A204.1 (cell line): ENCODE measurements at regions not wholly inside any gene's neighbourhood (a gene's known extent, or its start where the extent isn't known, plus 50 kb on each side); places are given as distances from the start of the nearest gene placed in this dataset.

Experiments used
- FAIRE-seq: peaks from 2 replicates; lab custom pipeline; 2012; peaks lifted over from hg19 to GRCh38; lab: Jason Lieb, UNC

DNA sequence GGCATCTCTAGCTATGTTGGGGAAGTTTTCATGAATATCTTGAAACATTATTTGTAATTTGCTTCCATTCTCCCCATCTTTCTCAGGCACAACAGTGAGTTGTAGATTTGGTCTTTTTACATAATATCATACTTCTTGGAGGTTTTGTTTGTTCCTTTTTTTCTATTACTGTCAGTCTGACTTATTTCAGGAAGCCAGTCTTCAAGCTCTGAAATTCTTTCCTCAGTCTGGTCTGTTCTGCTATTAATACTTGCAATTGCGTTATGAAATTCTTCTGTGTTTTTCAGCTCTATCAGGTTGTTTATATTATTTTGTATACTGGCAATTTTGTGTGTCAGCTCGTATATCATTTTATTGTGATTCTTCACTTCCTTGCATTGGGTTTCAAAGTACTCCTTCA, 424.6 kb upstream of the PTBP2 start:
- no peak for FAIRE-seq

GRCh38 chr1:96306809-96307560, 414.6 kb upstream of the PTBP2 start:
- FAIRE-seq: no peak

GRCh38 chr1:96308314-96308713, 413.3 kb upstream of the PTBP2 start:
- FAIRE-seq: no peak

DNA sequence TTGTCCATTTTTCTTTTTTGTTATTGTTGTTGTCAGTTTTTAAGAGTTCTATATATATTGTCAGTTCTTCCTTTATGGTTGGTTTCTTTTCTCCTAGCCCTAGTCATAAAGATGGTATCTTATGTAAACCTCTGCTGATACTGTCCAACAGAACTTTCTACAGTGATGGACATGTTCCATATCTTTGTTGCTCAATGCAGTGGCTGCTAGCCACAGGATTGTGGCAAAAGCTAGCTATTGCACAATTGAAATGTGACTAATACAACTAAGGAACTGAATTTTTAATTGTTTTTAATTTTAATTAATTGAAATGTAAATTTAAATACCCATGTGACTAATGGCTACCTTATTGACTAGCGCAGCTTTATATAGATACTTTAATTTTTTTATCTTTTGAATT, 411.8 kb upstream of the PTBP2 start:
- no peak for FAIRE-seq

- FAIRE-seq: no peak
These were observed 408.4 kb upstream of the PTBP2 start for GRCh38 chr1:96313216-96313615.

- FAIRE-seq: no peak
These were observed 392.5 kb upstream of the PTBP2 start for GRCh38 chr1:96329121-96329520.

GRCh38 chr1:96331596-96331995, 390.0 kb upstream of the PTBP2 start:
- no peak for FAIRE-seq

GRCh38 chr1:96333522-96334235, 387.9 kb upstream of the PTBP2 start:
- no peak for FAIRE-seq

DNA sequence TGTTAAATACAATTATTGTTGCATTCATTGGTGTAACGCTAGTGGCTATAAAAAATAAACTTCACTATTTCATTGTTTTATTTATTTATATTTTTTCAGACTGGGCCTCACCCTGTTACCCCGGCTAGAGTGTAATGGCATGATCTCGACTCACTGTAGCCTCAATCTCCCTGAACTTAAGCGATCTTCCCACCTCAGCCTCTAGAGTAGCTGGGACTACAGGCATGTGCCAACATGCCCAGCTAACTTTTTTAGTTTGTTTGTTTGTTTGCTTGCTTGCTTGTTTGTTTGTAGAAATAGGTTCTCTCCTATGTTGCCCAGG, 387.4 kb upstream of the PTBP2 start:
- no peak for FAIRE-seq

DNA sequence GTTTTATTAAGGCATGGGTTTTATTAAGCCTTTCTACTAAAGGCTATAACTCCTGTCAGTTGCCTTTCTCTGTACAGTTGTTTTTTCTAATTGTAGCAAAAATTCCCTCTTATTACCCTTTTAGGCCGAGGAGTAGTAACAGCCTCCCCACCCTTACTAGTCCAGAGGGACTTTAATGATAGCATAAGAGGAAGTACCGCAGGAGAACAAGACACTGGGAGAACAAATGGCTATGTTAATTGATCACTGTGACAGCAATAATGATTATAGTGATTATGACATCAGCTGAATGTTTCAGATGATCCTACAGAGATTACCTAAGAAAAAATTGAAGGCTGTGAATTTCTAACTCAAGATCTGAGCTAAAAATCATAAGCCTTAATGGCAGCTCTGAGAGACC, 383.0 kb upstream of the PTBP2 start:
- FAIRE-seq: no peak

DNA sequence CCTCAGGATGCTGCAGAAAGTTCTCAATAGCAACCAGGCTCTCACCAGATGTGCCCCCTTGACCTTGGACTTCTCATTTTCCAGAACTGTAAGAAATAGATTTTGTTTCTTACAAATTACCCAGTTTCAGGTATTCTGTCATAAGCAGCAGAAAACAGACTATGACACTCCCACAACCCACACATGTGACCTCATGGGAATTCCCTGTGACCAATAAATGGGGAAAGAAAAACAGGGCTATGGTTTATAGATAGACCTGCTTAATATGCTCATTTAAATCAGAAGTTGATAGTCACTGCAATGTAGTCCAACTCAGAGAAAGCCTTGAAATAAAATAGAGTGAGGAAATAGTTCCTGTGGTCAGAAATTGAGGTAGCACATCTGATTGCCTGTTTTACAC, 380.9 kb upstream of the PTBP2 start:
- no peak for FAIRE-seq

DNA sequence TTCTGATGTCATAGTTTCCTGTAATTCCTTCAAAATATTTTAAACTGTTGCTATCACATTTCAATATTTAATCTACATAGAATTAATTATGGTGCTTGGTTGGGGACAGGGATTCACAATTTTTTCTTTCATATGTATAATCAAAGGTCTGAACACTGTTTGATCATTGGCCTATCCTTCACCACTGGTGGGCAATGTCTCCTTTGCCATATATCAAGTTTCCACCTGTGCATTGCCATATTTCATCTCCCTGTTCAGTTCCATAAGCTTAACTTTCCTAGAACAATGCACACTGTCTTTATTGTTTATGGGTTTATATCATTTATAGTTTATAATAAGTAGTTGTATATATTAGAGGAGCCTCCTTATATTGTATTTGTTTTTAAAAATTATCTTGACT, 374.9 kb upstream of the PTBP2 start:
- peak; percentile 16 for FAIRE-seq

GRCh38 chr1:96349896-96350295, 371.7 kb upstream of the PTBP2 start:
- FAIRE-seq: no peak

DNA sequence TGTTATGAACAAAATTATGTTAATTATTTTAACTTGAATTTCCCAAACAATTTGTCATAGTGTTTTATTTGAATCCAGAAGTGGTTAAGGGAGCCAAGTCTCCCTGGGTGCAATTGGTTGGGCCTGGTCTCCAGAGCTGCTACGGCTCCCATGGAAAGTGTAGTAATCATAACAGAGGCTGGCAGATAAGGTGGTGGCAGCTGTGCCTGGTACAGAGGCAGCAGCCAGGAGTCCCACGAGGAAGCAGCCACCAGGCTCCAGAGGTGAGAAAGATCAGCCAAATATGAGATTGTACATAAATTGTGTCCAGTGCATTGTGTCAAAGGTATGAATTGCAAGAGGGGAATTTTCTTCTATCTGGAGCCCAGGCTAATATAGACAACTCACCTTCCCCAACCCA, 368.9 kb upstream of the PTBP2 start:
- FAIRE-seq: no peak

DNA sequence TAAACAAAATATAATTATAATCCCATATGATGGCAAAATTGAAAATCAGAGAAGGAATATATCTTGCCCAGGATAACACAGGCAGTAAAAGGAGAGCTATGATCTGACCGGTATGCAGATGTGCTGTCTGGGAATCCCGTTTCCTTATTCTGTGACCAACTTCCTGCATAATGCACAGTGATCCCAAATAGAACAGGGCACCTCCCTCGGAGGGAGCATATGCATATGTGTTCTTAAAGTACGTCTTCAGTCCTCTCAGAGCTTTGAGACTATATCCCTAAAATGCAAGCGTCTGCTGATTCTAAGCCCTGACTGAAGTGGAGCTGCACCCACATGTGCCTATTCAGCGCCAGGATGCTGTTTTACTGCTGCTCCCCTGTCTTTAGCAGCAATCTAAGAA, 366.1 kb upstream of the PTBP2 start:
- FAIRE-seq: no peak

GRCh38 chr1:96355961-96356360, 365.6 kb upstream of the PTBP2 start:
- no peak for FAIRE-seq

DNA sequence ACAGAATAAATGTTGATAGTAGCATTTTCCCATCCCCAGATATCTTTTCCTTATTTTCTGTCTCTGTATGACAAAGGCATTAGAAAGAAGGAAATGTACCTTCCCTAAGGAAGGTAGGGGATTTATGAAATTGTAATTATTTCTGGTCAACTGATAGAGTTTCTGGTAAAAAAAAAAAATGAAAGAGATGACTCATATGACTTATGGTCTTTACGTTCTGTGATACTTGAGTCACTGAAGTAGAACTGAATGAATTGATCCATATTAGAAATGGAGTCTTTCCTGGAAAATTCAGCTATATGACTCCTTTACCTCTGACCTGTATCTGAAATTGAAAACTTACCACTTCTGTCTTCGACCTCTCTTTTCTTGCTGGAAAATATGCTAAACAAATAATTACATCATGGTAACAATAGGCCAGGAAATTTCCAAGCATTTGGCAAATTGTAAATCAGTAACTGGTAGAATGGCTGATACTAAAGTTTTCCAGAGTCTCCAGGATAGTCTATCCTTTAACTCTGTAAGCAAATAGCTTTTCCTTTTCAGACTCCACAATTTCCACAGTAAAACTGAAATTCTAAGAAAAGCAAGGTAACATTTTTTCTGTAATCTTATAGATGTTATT, 364.3 kb upstream of the PTBP2 start:
- no peak for FAIRE-seq

DNA sequence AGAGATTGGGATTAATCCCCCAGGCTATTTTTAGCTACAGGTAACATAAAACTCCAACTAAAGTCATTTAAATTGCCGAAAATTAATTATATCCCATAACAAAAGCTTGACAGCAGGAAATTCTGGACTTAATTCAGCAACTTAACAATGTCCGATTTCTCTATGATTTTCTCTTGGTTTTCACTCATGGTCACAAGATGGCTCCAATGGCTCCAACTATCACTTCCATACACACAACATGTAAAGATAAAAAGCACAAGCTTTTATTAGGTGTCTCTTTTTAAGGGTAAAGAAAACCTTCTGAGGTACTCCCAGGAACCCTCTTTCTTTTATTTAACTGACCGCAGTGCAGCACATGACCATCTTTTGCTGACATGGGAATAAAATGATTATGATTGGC, 363.5 kb upstream of the PTBP2 start:
- no peak for FAIRE-seq

DNA sequence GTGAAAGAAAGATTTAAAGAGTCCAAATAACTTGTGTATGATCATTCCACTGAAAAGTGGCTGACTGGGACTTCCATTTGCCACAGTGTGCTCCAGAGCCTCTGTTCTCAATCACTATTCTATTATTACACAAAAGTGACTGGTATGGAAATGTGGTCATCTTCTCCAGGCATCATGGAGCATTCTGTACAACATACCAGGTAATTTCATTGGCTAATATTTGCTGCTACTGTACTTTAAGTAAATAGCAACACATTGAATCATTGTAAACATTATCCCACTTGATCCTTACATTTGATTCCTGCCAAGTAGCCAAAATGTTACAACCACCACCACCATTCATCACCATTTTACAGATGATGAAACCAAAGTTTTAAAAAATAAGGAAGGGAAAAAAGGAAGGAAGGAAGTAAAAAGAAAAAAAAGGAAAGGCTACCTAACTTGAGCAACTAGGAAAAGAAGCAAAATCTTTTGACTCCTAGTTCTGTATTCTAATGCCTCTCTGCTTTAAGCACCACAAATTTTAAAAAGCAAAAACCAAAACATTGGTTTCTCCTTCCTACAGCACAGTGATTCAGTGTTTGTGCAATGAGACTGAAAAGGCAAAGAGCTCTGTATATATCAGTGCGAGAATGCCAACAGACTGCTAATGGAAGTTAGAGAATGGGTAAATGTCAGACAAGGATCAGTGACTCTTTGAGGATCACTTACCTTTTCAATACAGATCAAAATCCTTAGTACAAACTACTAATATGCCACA, 361.4 kb upstream of the PTBP2 start:
- FAIRE-seq: no peak

DNA sequence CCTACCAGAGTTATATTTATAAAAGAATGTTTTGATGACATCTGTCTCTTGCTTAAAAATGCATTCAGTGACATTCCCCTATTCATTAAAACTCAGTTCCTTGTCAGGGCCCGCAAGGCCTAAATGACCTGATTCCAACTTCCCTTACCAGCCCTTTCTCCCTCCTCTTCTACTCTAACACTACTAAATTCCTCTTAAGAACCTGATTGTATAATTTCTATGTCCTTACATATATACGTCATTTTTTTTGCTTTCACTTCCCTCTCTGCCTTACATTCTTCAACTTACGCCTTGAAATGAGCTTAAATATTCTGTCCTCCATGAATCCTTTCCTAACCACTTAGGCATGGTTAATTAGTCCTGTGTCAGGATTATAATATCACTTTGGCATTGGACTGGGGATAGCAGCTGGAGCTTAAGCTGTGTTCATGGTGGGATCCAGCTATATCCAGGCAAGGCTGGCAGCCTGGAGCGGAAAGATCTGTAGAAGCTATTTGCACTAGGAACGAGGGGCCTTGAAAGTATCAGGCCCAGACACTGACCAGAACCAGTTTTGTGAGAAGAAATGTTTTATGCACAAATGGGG, 360.2 kb upstream of the PTBP2 start:
- FAIRE-seq: no peak

DNA sequence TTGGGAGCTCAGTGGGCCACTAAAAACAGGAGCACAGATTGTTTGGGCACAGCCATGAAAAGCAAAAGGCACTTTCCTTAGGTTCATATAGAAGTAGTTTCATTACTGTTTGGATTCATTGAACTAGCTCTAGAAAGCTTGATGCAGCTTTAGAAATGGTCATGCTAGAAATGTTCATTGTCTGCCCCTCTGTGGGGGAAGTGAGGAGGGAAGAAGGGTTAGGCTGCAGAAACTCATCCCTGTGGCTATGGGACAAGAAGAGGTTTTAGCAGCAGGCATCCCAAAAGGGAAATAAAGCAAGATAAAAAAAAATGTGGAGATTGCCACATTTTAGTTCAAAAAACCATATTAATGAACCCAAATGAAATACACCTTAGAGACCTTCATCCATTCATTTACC, 359.6 kb upstream of the PTBP2 start:
- no peak for FAIRE-seq

GRCh38 chr1:96362623-96363022, 359.0 kb upstream of the PTBP2 start:
- FAIRE-seq: no peak

GRCh38 chr1:96363826-96364225, 357.8 kb upstream of the PTBP2 start:
- FAIRE-seq: no peak
